Stomach (tissue), 8 donors: ENCODE measurements at regions not wholly inside any gene's neighbourhood (a gene's known extent, or its start where the extent isn't known, plus 50 kb on each side); places are given as distances from the start of the nearest gene placed in this dataset.

Source experiments
- DNase-seq, 2 donors: peaks; one replicate each; pipeline versions ENCODE4 v3.0.0 to v3.0.0-alpha.2; 2013 to 2019
- H3K27ac ChIP-seq, 5 donors: fragments of 200-600 bp in 4 of 5; sonication (generic) in 4 of 5; one replicate each; pipeline ENCODE4 v1.5.1; 2013 to 2019; ENCODE audit warnings: mild to moderate bottlenecking in 1 of 5, moderate library complexity in 1 of 5
- H3K27me3 ChIP-seq, 3 donors: fragments of 200-600 bp; sonication (generic); one replicate each; pipeline ENCODE4 v1.5.1; 2017 to 2019; ENCODE audit warnings: mixed run types in 1 of 3
- H3K36me3 ChIP-seq, 4 donors: fragments of 200-600 bp; sonication (generic); 1 replicate in 3 of 4; 2 replicates in 1 of 4; pipeline ENCODE4 v1.5.1; 2016 to 2019
- H3K4me1 ChIP-seq, 4 donors: fragments of 200-600 bp; sonication (generic); one replicate each; pipeline ENCODE4 v1.5.1; 2016 to 2019
- H3K4me3 ChIP-seq, 4 donors: fragments of 200-600 bp; sonication (generic) in 3 of 4; one replicate each; pipeline ENCODE4 v1.5.1; 2016 to 2019; ENCODE audit warnings: mild to moderate bottlenecking in 1 of 4
- H3K9me3 ChIP-seq, 4 donors: fragments of 200-600 bp; sonication (generic); one replicate each; pipeline ENCODE4 v1.5.1; 2016 to 2019
- EP300 ChIP-seq: sonication (generic); formaldehyde crosslinking; IDR thresholded peaks from one replicate; pipeline ENCODE4 v1.6.1; 2017; ENCODE audit warnings: antibody characterized with exemption
- POLR2A ChIP-seq, 4 donors: fragments of 450-650 bp; IDR thresholded peaks; one replicate each; pipeline ENCODE4 v1.6.1; 2016; ENCODE audit warnings: antibody characterized with exemption in 4 of 4, control low read depth in 2 of 4, mild to moderate bottlenecking in 1 of 4, moderate library complexity in 1 of 4
- POLR2AphosphoS5 ChIP-seq, 3 donors: sonication (generic); formaldehyde crosslinking; IDR thresholded peaks; one replicate each; pipeline ENCODE4 v1.6.1; 2016; ENCODE audit warnings: antibody characterized with exemption in 3 of 3
- WGBS, 5 donors: extraction: QIAGEN DNeasy Blood & Tissue Kit in 3 of 5; methylation state at CpG; one replicate each; pipeline versions ENCODE4 v1.1.5 to v1.1.7; 2013 to 2018; 5-methylcytosine and 5-hydroxymethylcytosine counted together
- intact Hi-C: fragments of 100-400 bp; cut with DNase I; formaldehyde crosslinking; loops from one replicate; pipeline ENCODE4 v1.15.1; 2023; ENCODE audit warnings: low total_unique reads
- TF ChIP-seq, protein P1 (sequence below), 7 experiments: fragments of 450-650 bp in 4 of 7; fragments of 200-600 bp in 3 of 7; sonication (generic) in 3 of 7; IDR thresholded peaks; one replicate each; pipeline ENCODE4 v1.5.1; 2016 to 2019; ENCODE audit warnings: antibody characterized with exemption in 7 of 7, control low read depth in 2 of 7, mild to moderate bottlenecking in 1 of 7
- donor health status: healthy with polysubstance abuse.
- donor health status: Bipolar disorder and iron deficiency.
- donor health status: healthy.

DNA sequence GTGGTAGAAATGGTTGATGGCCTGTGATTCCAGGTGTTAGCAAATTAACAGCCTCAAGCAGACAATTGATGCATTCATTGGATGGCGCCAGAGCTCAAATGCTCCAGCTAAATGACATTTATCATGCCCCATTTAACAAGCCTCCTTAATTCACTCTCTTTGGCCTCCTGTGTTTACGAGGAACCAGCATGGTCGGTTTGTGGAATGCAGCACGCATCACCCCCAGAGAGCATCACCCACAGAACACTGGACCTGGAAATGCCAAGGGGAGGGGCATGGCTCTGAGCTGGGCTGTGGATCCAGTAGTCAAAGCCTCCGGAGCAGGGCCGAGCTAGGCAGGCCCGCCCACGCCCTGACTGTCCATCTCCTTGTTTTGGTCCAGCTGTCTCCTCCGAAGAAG is 434.0 kb downstream of the GADD45G start:
- TF ChIP-seq POLR2AphosphoS5 (IDR thresholded peaks at IDR 0.05) (no peak), POLR2A (IDR thresholded peaks at IDR 0.05) (no peak), EP300 (no peak)
- TF ChIP-seq, protein P1, sequence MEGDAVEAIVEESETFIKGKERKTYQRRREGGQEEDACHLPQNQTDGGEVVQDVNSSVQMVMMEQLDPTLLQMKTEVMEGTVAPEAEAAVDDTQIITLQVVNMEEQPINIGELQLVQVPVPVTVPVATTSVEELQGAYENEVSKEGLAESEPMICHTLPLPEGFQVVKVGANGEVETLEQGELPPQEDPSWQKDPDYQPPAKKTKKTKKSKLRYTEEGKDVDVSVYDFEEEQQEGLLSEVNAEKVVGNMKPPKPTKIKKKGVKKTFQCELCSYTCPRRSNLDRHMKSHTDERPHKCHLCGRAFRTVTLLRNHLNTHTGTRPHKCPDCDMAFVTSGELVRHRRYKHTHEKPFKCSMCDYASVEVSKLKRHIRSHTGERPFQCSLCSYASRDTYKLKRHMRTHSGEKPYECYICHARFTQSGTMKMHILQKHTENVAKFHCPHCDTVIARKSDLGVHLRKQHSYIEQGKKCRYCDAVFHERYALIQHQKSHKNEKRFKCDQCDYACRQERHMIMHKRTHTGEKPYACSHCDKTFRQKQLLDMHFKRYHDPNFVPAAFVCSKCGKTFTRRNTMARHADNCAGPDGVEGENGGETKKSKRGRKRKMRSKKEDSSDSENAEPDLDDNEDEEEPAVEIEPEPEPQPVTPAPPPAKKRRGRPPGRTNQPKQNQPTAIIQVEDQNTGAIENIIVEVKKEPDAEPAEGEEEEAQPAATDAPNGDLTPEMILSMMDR (IDR thresholded peaks at IDR 0.05) = no peak
- H3K27me3 ChIP-seq = no peaks in the 10 kb centered on the region

GRCh38 chr9:90044263-90044662 is 439.5 kb downstream of the GADD45G start:
- Histone ChIP-seq H3K9me3 (no peaks in the 10 kb centered on the region), H3K4me3 (no peak overlapping the region), H3K27me3 (no peaks in the 10 kb centered on the region), H3K27ac (no peak overlapping the region), H3K4me1 (peaks cover 0 to 7% (median 0%) of the 10 kb centered on the region in 4 donors), H3K36me3 (no peaks in the 10 kb centered on the region)
- TF ChIP-seq, protein P1 (IDR thresholded peaks at IDR 0.05) = no peak
- TF ChIP-seq POLR2AphosphoS5 (IDR thresholded peaks at IDR 0.05) (no peak), POLR2A (IDR thresholded peaks at IDR 0.05) (no peak), EP300 (no peak)
- 41 to 57% (median 48%) methylated on average over 6 of the region's 6 CpGs for WGBS, 5 donors
- no peak for DNase-seq
- intact Hi-C loops = no loop called here

More for the DNA sequence above, 434.0 kb downstream of the GADD45G start:
- intact Hi-C loops = no loop called here
- Histone ChIP-seq H3K9me3 (no peaks in the 10 kb centered on the region), H3K36me3 (no peaks in the 10 kb centered on the region), H3K4me3 (no peak overlapping the region), H3K27ac (no peak overlapping the region), H3K4me1 (no peaks in the 10 kb centered on the region)
- 80 to 90% (median 88%) methylated on average over 9 of the region's 9 CpGs for WGBS, 5 donors
- DNase-seq = peak in 1 of 2 donors; percentile 27

DNA sequence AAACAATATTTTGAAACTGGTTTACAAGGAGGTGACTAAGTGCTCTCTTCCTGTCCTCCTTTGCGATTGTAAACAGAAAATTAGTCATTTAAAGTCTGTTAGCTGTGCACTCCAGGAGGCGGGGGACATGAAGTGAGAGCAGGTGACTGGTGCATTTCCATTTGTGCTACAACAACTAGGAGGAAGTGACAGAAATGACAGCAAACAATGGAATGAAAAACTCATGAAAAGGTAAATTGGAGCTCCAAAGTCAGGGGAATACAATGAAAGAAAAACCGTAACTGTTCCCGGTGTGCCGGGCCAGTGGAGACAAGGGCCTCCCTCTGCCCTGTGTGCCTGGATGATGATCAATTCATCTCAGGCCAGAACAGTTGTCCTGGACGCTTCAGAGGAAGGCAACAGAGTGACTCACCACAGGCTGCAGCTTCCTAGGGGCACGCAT is 439.9 kb downstream of the GADD45G start:
- H3K36me3 ChIP-seq = no peaks in the 10 kb centered on the region
- TF ChIP-seq, protein P1 (IDR thresholded peaks at IDR 0.05) = no peak
- TF ChIP-seq EP300 (no peak), POLR2A (IDR thresholded peaks at IDR 0.05) (no peak), POLR2AphosphoS5 (IDR thresholded peaks at IDR 0.05) (no peak)
- DNase-seq = no peak
- H3K9me3 ChIP-seq = no peaks in the 10 kb centered on the region
- H3K4me3 ChIP-seq = no peak overlapping the region
- H3K4me1 ChIP-seq = peaks cover 0 to 7% (median 0%) of the 10 kb centered on the region in 4 donors
- WGBS, 5 donors = 51 to 67% (median 60%) methylated on average over 7 of the region's 7 CpGs
- no peaks in the 10 kb centered on the region for H3K27me3 ChIP-seq
- intact Hi-C loops = no loop called here
- no peak overlapping the region for H3K27ac ChIP-seq

GRCh38 chr9:90046317-90046861 is 441.6 kb downstream of the GADD45G start:
- Histone ChIP-seq H3K36me3 (no peaks in the 10 kb centered on the region), H3K4me1 (peaks cover 0 to 7% (median 0%) of the 10 kb centered on the region in 4 donors), H3K27ac (no peak overlapping the region), H3K27me3 (no peaks in the 10 kb centered on the region), H3K9me3 (no peaks in the 10 kb centered on the region), H3K4me3 (no peak overlapping the region)
- 83 to 90% (median 88%) methylated on average over 7 of the region's 7 CpGs for WGBS, 5 donors
- TF ChIP-seq EP300 (no peak), POLR2A (IDR thresholded peaks at IDR 0.05) (no peak), POLR2AphosphoS5 (IDR thresholded peaks at IDR 0.05) (no peak)
- TF ChIP-seq, protein P1 (IDR thresholded peaks at IDR 0.05) = no peak
- intact Hi-C loops = no loop called here
- no peak for DNase-seq
